IPS-11a (cell line): ENCODE measurements at regions not wholly inside any gene's neighbourhood (a gene's known extent, or its start where the extent isn't known, plus 50 kb on each side); places are given as distances from the start of the nearest gene placed in this dataset.

Experiments used
- H3K4me3 ChIP-seq: one replicate; pipeline ENCODE4 v1.5.1; 2013; ENCODE audit warnings: low read depth, low read length, control low read depth

DNA sequence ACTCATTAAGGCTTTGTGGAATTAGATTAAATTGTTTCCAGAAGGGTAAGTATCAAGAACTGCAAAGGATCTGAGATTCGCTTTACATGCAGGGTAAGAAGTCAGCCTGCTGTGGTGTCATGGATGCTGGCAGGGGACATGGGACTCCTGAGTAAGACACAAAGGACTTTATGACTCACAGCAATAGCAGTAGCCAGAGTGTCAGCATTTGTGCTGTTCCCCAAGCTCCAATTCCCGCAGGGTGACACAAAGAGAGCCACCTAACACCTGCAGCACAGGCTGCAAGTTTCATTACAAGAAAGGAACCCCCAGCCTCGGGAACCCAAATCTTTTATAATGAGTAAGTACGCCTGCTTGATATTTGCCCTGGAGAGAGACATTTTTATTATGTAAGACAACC lies 298.1 kb upstream of the POU3F1 start:
- H3K4me3 ChIP-seq = no peak overlapping the region

DNA sequence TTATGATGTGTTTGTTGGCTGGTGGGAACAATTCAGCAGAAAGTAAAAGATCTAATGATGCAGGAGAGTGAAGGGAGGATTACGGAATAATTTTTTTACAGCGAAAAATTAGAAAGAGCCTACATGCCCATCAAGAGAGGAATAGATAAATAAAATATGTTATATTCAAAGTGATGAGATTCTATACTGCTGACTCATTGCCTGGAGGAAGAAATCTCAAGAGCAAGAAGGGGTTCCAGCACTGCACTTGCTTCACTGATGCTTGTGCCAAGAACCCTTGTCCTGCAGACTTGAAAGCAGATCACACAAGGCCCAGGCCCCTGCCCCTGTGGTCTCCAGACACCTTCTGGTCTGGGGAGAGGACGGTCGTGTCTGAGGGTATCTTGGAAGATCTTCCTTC lies 295.1 kb upstream of the POU3F1 start:
- H3K4me3 ChIP-seq = no peak overlapping the region

DNA sequence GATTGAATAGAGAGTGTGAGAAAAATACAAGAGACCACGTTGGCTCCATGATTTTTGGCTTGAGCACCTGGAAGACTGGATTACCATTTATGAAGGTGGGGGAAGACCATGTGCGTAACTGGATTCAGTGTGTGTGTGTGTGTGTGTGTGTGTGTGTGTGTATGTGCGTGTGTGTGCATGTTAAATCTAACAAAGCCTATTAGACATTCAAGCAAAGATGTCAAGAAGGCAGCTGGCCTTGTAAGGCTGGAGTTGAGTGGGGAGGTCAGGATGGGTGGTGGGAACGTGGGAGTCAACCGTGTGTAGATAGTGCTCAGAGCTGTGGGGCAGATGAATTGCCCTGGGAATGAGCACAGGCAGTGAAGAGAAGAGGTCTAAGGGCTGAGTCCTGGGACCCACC lies 293.8 kb upstream of the POU3F1 start:
- H3K4me3 ChIP-seq = no peak overlapping the region

DNA sequence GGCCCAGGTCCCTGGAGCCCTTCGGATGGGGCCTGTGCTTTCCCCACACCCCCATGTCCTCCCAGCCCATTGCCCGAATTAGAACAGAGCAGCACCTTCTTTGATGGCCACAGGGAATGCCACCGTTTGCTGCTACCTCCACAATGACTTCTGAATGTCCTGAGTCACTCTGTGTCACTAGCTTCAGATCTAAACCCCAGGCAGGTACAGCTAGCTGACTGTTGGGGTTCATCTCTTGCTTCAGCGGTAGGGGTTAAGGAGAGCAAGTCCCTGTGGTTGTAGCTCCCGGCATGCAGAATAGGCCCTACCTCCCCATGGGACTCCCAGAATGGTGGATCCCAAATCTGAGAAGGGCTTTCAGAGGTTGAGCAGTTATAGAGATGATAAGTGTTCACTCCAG lies 291.1 kb upstream of the POU3F1 start:
- no peak overlapping the region for H3K4me3 ChIP-seq

DNA sequence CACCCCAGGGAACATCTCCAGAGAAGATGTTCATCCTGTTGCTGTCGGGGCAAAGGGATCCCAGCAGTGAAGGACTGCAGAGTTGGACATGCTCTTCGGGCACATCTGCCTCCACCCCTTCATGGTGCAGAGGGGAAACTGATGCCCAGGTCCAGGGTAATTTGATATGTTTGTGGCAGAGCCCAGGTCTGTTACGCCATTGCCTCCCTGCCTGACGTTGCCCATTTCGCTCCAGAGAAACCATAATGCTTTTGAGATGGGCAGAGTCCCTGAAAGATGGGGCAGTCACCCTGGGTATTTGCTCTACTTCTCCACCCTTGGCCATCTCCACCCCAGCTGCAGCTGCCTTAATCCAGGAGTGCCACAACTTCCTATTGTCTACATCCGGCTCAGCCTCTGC lies 290.4 kb upstream of the POU3F1 start:
- no peak overlapping the region for H3K4me3 ChIP-seq

DNA sequence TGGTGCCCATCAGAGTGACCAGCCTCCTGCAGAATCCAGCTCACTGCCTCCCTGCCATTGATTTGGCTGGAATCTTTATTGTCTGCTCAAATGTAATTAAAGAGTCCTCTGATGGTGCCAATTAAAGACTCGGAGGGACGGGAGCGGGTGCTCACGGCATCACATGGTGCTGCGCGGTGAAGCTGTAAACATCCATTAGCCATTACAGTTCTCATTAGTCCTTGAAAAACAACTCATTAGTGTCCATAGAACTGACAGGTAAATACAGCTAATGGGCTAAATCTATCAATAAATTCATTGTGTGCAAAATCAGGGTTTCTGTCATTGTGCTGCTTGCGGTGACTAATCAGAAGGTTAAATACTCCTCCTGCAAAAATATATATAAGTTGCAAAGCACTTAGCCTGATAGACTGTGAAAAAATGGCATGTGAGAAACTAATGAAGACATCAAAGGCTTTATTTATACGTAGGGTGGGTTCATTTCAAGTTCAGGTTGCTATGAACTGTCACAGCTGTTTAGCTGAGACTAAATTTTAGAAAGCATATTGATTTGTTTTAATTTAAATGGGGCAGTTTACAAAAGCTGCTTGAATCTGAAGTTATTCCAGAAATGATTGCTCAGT lies 289.8 kb upstream of the POU3F1 start:
- no peak overlapping the region for H3K4me3 ChIP-seq

DNA sequence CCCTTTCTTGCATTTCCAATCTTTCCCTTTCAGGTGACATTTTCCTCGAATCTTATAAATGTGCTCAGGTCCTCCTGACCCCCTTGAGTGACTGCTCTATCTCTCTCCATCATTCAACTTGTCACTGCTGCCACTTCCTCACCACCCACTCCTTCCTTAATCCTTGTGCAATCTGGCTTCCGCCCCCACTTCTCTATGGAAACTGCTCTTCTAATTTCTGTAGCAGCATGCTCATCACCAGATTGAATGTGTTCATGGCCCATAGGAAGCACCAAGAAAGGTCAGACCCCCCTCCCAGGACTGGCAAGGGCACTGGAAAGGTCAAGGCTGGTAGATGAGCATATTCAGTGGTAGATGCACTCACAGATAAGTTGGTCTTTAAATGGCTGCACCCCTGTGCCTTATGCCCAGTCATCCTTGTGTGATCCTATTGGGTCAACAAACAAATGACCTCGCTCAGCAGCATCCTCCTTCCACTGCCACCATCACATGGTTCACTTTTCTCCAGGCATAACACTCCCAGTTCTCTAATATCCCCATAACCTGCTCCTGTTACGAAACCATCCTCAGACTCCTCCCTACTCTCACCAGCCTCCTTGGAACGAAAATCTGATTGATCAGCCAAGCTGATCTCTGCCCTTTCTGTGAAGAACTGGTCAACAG lies 288.5 kb upstream of the POU3F1 start:
- H3K4me3 ChIP-seq = no peak overlapping the region

DNA sequence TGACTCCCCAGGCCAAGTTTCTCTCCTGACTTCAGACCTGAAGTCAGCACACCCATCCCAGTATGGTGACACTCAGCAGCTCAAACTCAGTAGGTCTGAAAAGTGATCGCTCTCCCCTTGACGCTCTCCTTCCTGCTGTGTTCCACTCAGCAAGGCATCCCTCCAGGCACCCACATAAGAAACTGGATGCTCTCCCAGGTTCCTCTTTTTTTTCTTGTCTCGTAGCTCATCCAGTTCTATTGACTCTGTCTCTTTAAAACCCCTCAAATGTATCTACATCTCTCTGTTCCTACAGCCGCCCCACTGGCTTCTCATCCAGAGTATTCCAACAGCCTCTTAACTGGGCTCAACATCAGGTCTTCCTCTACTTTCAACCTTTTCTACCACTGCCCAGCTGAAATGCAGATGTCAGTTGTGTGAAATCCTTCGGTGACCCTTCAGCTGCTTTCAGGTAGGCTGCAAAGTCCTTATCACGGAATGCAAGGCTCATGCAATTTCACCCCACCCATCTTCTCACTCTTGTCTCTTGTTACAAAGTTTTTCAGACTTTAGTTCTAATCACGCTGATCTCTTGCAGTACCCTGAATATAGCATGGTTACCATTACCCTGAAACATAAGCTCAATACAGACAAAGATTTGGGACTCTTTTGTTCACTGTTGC lies 286.2 kb upstream of the POU3F1 start:
- H3K4me3 ChIP-seq = no peak overlapping the region

DNA sequence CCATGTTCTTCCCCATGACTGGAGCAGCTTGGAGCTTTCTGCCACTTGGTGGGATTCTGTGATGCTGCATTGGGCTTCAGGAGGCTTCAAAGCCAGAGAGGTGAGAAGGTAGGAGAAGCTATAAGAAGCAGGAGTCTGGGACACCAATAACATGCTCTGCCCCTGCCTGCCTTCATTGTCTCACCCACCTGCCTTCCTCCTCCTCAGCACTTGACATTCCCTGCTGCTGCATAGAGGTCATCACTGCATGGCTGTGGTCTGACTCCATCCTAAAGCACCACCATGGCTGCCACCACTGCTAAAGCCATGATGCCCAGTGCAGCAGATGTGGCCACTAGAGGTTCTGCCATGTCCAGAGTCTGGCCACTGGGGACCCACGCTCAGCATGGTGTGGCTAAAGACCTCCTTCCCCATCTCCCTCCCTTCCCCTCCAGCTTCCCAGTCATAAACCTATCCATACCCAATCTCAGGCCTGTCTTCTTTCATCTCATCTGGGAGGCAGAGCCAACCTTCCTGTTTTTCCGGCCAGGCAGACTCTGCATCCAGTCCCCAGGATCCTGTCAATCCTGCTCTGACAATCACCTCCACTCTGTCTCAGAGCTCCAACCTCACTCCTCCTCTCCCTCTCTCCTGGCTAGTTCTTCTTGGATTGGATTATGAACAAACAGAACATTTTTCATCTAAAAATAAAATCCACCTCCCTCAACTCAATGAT lies 285.1 kb upstream of the POU3F1 start:
- H3K4me3 ChIP-seq = no peak overlapping the region

DNA sequence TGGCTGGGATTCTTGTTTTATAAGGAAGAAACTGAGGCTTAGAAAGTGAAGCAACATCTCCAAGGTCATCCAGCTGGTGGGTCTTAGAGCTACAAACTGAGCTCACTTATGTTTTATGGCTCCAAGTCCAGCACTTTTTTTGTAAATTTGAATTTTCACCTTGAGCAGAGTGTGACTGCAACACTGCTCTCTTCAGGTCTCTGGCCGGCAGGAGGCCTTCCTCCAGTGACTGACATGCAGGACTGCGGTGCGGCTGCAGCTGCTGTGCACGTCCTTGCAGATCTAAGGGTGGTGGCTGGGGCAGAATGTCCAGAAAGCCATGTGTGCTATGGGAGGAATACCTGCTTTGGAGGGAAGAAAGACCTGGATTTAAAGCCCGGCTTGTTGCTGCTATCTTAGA lies 284.2 kb upstream of the POU3F1 start:
- H3K4me3 ChIP-seq = no peak overlapping the region

DNA sequence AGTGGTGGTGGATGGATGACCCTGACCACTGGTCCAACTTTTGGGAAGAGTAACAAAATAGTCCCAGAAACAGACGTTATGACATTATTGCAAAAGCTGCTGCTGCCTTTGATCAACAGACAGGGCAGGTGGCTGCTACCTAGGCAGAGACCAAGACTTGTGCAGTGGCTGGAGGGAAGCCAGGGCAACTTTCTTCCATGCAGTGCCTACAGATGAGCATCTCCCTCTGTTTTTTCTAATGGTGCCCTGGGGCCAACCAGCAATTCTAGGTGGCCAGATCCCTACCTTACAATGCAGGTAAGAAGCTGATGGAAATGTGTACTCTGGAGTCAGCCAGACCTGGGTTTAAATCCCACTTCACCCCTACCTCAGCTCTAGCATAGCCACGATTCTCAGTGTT lies 283.1 kb upstream of the POU3F1 start:
- H3K4me3 ChIP-seq = no peak overlapping the region

DNA sequence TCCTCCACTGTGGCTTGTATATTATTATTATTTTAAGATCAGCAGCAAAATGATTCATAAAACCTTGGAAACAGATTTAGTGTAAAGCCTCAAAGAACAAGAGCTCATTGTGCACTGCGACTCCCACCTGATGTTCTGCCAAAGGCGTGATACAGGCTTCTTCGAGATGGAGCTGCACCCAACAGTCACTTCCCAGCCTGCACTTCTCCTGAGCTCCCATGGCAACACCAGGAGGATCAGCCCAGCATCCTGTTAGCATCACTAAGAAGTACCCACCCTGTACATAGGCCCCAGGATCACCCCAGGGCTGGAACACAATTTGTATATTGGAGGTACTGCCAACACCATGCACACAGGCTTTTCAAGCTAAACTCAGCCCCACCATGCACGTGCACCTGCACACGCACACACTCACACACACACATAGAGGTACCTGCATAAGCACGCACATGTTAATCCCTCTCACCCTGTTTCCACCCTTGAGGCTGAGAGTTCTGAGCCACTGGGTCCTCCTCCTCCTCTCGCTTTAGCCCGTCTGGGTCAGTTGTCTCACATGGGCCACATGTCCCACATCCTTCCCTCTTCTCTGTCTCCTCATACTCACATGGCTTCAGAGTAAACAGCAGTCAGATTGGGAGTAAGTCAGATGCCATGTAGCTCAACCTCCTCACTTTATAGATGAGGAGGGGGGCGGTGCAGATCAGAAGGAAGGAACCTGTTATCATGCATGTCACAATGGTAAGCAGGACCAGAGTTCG lies 281.9 kb upstream of the POU3F1 start:
- H3K4me3 ChIP-seq = no peak overlapping the region

DNA sequence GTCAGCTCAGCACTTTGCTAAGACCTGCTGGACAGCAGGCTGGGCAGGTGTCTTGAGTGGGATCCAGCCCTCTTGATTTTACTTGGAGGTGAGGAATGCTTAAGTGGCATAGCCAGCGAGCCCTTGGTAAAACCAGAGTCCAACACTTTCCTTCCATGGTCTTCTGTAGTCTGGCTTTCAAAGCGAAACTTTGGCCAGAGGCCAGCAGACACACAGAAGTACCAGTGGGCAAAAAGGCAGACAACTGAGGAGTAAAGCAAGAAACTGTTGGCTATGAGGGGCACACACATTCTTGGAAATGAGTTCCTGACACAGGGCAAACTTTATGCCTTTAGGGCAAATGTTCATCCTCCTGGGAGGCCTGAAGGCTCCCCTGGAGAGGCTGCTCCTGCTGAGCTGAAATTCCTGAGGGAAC lies 281.0 kb upstream of the POU3F1 start:
- H3K4me3 ChIP-seq = no peak overlapping the region

DNA sequence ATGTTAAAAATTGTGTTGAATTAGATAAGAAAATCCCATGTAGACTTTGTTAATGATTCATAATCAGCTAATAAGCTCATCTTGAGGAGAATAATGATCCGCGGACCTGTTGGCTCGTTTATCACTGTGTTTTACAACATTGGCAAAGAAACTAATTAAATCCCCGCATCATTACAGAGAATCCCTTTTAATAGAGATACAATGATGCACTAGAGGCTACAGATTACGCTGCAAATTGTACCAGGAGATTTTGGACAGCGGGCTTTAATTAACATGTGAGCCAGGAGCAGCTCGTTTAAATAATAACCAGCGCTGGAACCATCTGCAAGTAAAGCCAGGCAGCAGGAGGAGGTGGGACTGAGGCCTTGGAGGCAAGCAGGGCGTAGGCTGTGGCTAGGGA lies 280.3 kb upstream of the POU3F1 start:
- no peak overlapping the region for H3K4me3 ChIP-seq

DNA sequence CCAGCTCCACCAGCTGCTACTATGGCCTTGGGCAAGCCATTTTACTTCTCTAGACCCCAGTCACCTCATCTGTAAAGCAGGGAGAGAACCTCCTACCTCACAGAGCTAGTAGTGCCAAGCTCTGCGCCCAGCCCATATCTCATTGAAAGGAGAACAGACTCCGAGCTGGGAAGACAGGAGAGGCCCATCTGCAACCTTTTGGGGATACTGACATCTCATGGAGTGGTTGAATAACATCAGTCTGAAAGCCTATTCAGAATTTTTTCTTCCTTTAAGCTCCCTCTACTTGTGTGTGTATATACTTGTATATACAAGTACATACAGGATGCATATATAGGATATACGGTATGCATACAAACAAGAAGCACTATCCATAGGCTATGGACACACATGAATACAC lies 279.5 kb upstream of the POU3F1 start:
- H3K4me3 ChIP-seq = no peak overlapping the region

DNA sequence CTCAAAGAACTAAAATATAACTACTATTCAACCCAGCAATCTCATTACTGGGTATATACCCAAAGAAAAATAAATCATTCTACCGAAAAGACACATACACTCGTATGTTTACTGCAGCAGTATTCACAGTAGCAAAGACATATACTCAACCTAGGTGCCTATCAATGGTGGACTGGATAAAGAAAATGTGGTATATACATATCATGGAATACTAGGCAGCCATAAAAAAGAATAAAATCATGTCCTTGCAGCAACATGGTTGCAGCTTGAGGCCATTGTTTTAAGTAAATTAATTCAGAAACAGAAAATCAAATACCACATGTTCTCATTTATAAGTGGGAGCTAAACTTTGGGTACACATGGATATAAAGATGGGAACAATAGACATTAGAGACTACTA lies 266.2 kb upstream of the POU3F1 start:
- no peak overlapping the region for H3K4me3 ChIP-seq

DNA sequence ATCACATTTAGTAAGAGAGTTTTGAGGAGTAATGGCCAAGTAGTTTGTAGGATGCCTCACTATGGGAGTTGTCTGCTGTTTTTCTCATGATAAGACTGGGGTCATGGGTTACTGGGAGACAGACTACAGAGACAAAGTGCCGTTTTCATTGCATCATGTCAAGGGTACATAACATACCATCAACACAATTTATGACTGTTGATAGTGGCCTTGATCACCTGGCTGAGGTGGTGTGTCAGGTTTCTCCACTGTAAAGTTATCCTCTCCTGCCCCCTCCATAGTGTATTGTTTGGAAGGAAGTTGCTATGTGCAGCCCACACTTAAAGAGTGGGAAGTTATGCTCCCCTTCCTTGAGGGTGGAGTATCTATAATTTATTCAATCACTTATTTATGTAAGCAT lies 263.5 kb upstream of the POU3F1 start:
- no peak overlapping the region for H3K4me3 ChIP-seq

DNA sequence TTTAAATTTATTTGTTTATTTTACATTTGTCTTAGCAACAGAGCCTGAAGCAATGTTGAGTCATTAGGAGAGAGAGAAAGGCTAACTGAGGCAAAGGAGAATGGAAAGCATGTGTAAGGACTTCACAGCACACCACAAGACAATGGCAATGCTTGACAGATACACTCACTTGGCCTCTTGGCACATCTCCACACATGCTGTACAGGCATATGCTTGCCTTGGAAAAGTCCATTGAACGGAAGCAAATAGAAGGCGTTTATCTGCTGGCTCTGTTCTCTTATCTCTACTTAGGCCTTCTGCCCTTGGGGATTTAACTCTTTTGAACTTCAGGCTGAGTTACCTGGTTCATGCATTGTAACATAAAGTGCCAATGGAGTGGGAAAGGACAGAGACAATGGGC lies 262.2 kb upstream of the POU3F1 start:
- H3K4me3 ChIP-seq = no peak overlapping the region

DNA sequence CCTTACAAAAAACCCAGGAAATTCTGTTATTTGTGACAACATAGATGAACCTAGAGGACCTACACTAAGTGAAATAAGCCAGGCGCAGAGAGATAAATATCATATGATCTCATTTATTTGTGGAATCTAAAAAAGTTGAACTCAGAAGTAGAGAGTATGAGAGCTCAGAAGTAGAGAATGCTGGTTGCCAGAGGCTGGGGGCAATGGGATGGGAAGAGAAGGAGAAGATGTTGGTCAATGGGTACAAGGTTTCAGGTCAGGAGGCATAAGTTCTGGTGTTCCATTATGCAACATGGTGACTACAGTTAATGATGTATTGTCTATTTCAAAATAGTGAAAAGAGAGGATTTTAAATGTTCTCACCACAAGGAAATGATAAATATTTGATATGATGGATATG lies 259.1 kb upstream of the POU3F1 start:
- H3K4me3 ChIP-seq = no peak overlapping the region

DNA sequence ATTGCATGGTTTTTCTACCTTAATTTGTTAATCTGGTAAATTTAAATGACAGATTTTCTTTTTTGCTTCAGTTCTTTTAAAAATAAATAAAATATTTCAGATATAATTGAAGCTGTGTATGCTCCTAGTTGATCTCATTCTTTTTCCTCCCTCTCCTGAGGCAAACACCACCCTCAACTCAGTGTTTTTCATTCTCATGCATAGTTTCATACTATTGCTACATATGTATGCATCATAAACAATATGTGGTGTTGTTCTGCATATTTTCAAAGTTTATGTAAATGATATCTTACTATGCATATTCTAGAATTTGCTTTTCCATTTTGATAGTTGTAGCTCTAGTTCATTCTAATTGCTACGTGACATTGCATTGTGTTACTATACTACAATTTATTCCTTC lies 257.2 kb upstream of the POU3F1 start:
- no peak overlapping the region for H3K4me3 ChIP-seq

DNA sequence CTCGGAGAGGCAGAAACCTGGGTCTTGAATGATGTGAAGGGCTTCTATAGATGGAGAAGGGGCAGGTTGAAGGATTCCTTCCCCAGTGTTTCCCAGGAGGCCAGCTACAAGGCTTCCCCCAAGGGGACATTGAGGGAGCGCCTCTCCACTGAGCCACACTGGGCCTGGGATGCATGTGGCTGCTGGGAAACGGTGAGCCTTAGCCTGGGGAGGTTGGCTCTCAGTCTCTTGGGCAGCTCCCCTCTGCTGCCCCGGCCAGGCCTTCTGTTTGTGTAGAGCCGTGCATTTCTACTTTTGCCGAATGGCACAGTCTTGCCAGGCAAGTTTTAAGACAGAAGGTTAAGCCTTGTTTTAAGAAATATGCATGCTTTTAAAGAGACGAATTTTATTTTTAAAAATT lies 254.4 kb upstream of the POU3F1 start:
- no peak overlapping the region for H3K4me3 ChIP-seq
